ENCODE measurements at regions not wholly inside any gene's neighbourhood (a gene's known extent, or its start where the extent isn't known, plus 50 kb on each side); places are given as distances from the start of the nearest gene placed in this dataset.

DNA sequence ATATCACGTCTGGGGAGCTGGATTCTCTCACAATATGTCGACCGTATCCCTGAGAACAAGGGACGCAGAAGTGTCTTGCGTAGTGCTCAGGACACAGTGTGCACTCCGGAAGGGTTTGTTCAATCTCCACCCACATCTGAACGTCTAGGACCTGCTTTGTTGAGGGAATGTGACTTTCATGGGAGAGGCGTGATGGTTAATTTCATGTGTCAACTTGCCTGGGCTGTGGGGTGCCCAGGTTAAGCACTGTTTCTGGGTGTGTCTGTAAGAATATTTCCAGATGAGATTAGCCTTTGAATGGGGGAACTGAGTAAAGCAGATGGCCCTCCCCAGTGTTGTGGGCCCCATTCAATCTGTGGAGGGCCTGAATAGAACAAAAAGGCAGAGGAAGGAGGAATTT, 80.4 kb upstream of the SFMBT2 start:
- no peaks in the 10 kb centered on the region for H3K4me1 ChIP-seq (ENCODE audit: control insufficient read depth, extremely low read depth, insufficient read depth, low read length)
- no peak for DNase-seq (ENCODE audit: low read depth in 2 of 2)
- H3K27ac ChIP-seq (ENCODE audit: insufficient read depth, low read length), result no peak overlapping the region
- H2AFZ ChIP-seq (ENCODE audit: low read length), result no peak overlapping the region
- H3K36me3 ChIP-seq (ENCODE audit: control insufficient read depth, insufficient read depth, low read length), result no peaks in the 10 kb centered on the region
- H3K27me3 ChIP-seq (ENCODE audit: control insufficient read depth, insufficient read depth, low read length), result no peaks in the 10 kb centered on the region
- no peak overlapping the region for H3K4me2 ChIP-seq (ENCODE audit: extremely low read depth, insufficient read depth, low read length)
- TF ChIP-seq, protein P1, sequence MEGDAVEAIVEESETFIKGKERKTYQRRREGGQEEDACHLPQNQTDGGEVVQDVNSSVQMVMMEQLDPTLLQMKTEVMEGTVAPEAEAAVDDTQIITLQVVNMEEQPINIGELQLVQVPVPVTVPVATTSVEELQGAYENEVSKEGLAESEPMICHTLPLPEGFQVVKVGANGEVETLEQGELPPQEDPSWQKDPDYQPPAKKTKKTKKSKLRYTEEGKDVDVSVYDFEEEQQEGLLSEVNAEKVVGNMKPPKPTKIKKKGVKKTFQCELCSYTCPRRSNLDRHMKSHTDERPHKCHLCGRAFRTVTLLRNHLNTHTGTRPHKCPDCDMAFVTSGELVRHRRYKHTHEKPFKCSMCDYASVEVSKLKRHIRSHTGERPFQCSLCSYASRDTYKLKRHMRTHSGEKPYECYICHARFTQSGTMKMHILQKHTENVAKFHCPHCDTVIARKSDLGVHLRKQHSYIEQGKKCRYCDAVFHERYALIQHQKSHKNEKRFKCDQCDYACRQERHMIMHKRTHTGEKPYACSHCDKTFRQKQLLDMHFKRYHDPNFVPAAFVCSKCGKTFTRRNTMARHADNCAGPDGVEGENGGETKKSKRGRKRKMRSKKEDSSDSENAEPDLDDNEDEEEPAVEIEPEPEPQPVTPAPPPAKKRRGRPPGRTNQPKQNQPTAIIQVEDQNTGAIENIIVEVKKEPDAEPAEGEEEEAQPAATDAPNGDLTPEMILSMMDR (conservative IDR thresholded peaks at IDR 0.05 in 1 of 2, IDR thresholded peaks at IDR 0.05 in 1 of 2; ENCODE audit: low read depth in 1 of 2, low read length in 2 of 2), result no peak
- no peak for TF ChIP-seq EZH2 (IDR thresholded peaks at IDR 0.05; ENCODE audit: low read length, missing control alignments)
- H4K20me1 ChIP-seq (ENCODE audit: control insufficient read depth, extremely low read depth, insufficient read depth, low read length), result no peaks in the 10 kb centered on the region
- H3K9me3 ChIP-seq (ENCODE audit: control insufficient read depth, insufficient read depth, low read depth, low read length), result no peaks in the 10 kb centered on the region
- H3K9ac ChIP-seq (ENCODE audit: insufficient read depth, low read length), result no peak overlapping the region
- H3K79me2 ChIP-seq (ENCODE audit: control insufficient read depth, insufficient read depth, low read length), result no peaks in the 10 kb centered on the region
- H3K4me3 ChIP-seq (replicated peaks in 1 of 4; ENCODE audit: control extremely low read depth in 1 of 4, insufficient read depth in 1 of 4, low read depth in 3 of 4, low read length in 4 of 4), result no peak overlapping the region

DNA sequence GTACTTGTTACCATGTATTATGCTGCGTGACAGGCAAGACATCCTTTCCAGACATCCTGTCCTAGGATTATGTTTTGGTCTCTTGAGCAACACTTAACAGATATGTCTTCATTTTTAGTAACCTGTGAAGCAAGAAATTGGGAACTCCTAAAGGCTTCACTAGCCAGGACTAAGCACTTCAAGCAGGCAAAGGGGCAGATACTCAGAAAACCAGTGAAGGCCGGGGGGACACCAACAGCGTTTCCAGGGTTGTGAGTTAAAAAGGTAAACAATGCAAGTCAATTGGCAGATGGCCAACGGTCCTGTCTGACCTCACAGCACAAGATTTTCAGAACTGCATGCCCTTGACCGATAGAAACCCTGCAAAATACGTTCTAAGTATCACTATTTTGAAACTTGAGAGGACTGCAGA, 77.6 kb upstream of the SFMBT2 start:
- no peaks in the 10 kb centered on the region for H3K9me3 ChIP-seq (ENCODE audit: control insufficient read depth, insufficient read depth, low read depth, low read length)
- DNase-seq (ENCODE audit: low read depth in 2 of 2), result peak; percentile 23 to 64
- H3K79me2 ChIP-seq (ENCODE audit: control insufficient read depth, insufficient read depth, low read length), result no peaks in the 10 kb centered on the region
- no peaks in the 10 kb centered on the region for H3K4me1 ChIP-seq (ENCODE audit: control insufficient read depth, extremely low read depth, insufficient read depth, low read length)
- H3K4me3 ChIP-seq (replicated peaks in 1 of 4; ENCODE audit: control extremely low read depth in 1 of 4, insufficient read depth in 1 of 4, low read depth in 3 of 4, low read length in 4 of 4), result no peak overlapping the region
- no peak overlapping the region for H3K9ac ChIP-seq (ENCODE audit: insufficient read depth, low read length)
- H3K36me3 ChIP-seq (ENCODE audit: control insufficient read depth, insufficient read depth, low read length), result no peaks in the 10 kb centered on the region
- H2AFZ ChIP-seq (ENCODE audit: low read length), result no peak overlapping the region
- no peaks in the 10 kb centered on the region for H4K20me1 ChIP-seq (ENCODE audit: control insufficient read depth, extremely low read depth, insufficient read depth, low read length)
- no peak overlapping the region for H3K4me2 ChIP-seq (ENCODE audit: extremely low read depth, insufficient read depth, low read length)
- H3K27ac ChIP-seq (ENCODE audit: insufficient read depth, low read length), result no peak overlapping the region
- H3K27me3 ChIP-seq (ENCODE audit: control insufficient read depth, insufficient read depth, low read length), result no peaks in the 10 kb centered on the region
- TF ChIP-seq, protein P1 (conservative IDR thresholded peaks at IDR 0.05 in 1 of 2, IDR thresholded peaks at IDR 0.05 in 1 of 2; ENCODE audit: low read depth in 1 of 2, low read length in 2 of 2), result no peak
- TF ChIP-seq EZH2 (IDR thresholded peaks at IDR 0.05; ENCODE audit: low read length, missing control alignments), result no peak

- no peak overlapping the region for H3K4me3 ChIP-seq (replicated peaks in 1 of 4; ENCODE audit: control extremely low read depth in 1 of 4, insufficient read depth in 1 of 4, low read depth in 3 of 4, low read length in 4 of 4)
- H3K79me2 ChIP-seq (ENCODE audit: control insufficient read depth, insufficient read depth, low read length), result no peaks in the 10 kb centered on the region
- no peaks in the 10 kb centered on the region for H4K20me1 ChIP-seq (ENCODE audit: control insufficient read depth, extremely low read depth, insufficient read depth, low read length)
- H3K4me2 ChIP-seq (ENCODE audit: extremely low read depth, insufficient read depth, low read length), result no peak overlapping the region
- H3K27ac ChIP-seq (ENCODE audit: insufficient read depth, low read length), result no peak overlapping the region
- no peak overlapping the region for H2AFZ ChIP-seq (ENCODE audit: low read length)
- H3K9me3 ChIP-seq (ENCODE audit: control insufficient read depth, insufficient read depth, low read depth, low read length), result no peaks in the 10 kb centered on the region
- H3K27me3 ChIP-seq (ENCODE audit: control insufficient read depth, insufficient read depth, low read length), result no peaks in the 10 kb centered on the region
- H3K36me3 ChIP-seq (ENCODE audit: control insufficient read depth, insufficient read depth, low read length), result no peaks in the 10 kb centered on the region
- H3K9ac ChIP-seq (ENCODE audit: insufficient read depth, low read length), result no peak overlapping the region
- DNase-seq (ENCODE audit: low read depth in 2 of 2), result no peak
- H3K4me1 ChIP-seq (ENCODE audit: control insufficient read depth, extremely low read depth, insufficient read depth, low read length), result no peaks in the 10 kb centered on the region
- TF ChIP-seq, protein P1 (conservative IDR thresholded peaks at IDR 0.05 in 1 of 2, IDR thresholded peaks at IDR 0.05 in 1 of 2; ENCODE audit: low read depth in 1 of 2, low read length in 2 of 2), result no peak
- TF ChIP-seq EZH2 (IDR thresholded peaks at IDR 0.05; ENCODE audit: low read length, missing control alignments), result no peak
These were observed 76.7 kb upstream of the SFMBT2 start for GRCh38 chr10:7487528-7487927.

All from fibroblast of lung (primary cell).